GM19035 (cell line): ENCODE measurements at regions not wholly inside any gene's neighbourhood (a gene's known extent, or its start where the extent isn't known, plus 50 kb on each side); places are given as distances from the start of the nearest gene placed in this dataset.

Experiments used
- ATAC-seq: cut with Tn5 transposase; IDR thresholded peaks from one replicate; pipeline ENCODE4 v1.9.1; 2021; ENCODE audit not compliant: unreplicated experiment

GRCh38 chr18:70446063-70446462, 157.2 kb downstream of the SOCS6 start:
- ATAC-seq = no peak

GRCh38 chr18:70442933-70443332, 154.1 kb downstream of the SOCS6 start:
- ATAC-seq = no peak

GRCh38 chr18:70432804-70433400, 144.1 kb downstream of the SOCS6 start:
- ATAC-seq = no peak

- ATAC-seq = no peak
Observed at GRCh38 chr18:70431203-70431624, 142.4 kb downstream of the SOCS6 start.

- ATAC-seq = no peak
Observed at GRCh38 chr18:70430501-70431173, 141.8 kb downstream of the SOCS6 start.

GRCh38 chr18:70429847-70430500, 141.1 kb downstream of the SOCS6 start:
- no peak for ATAC-seq

GRCh38 chr18:70428439-70428838, 139.6 kb downstream of the SOCS6 start:
- ATAC-seq = peak; percentile 100

GRCh38 chr18:70426818-70427217, 138.0 kb downstream of the SOCS6 start:
- ATAC-seq = no peak

GRCh38 chr18:70425236-70425635, 136.4 kb downstream of the SOCS6 start:
- ATAC-seq = no peak

GRCh38 chr18:70423988-70424387, 135.1 kb downstream of the SOCS6 start:
- no peak for ATAC-seq

GRCh38 chr18:70423120-70423519, 134.3 kb downstream of the SOCS6 start:
- ATAC-seq = no peak

GRCh38 chr18:70422391-70422965, 133.6 kb downstream of the SOCS6 start:
- no peak for ATAC-seq

GRCh38 chr18:70421471-70422390, 132.9 kb downstream of the SOCS6 start:
- no peak for ATAC-seq

GRCh38 chr18:70420146-70420898, 131.5 kb downstream of the SOCS6 start:
- ATAC-seq = no peak

GRCh38 chr18:70419526-70419925, 130.7 kb downstream of the SOCS6 start:
- ATAC-seq = no peak

- ATAC-seq = peak; percentile 99
Observed at GRCh38 chr18:70418546-70419311, 129.9 kb downstream of the SOCS6 start.

- ATAC-seq = no peak
Observed at GRCh38 chr18:70417847-70418246, 129.0 kb downstream of the SOCS6 start.

GRCh38 chr18:70416496-70416895, 127.7 kb downstream of the SOCS6 start:
- ATAC-seq = no peak

GRCh38 chr18:70415823-70416488, 127.1 kb downstream of the SOCS6 start:
- no peak for ATAC-seq
